HG02870 (cell line): ENCODE measurements at regions not wholly inside any gene's neighbourhood (a gene's known extent, or its start where the extent isn't known, plus 50 kb on each side); places are given as distances from the start of the nearest gene placed in this dataset.
"Not testable (repeated sequence)": the region's sequence is repeated elsewhere in the genome, so short reads cannot be mapped to it uniquely, and the experiment has no call there.

Source experiments
- ATAC-seq: cut with Tn5 transposase; IDR thresholded peaks from one replicate; pipeline ENCODE4 v1.9.1; 2021; ENCODE audit warnings: mild to moderate bottlenecking, moderate library complexity; ENCODE audit not compliant: unreplicated experiment

DNA sequence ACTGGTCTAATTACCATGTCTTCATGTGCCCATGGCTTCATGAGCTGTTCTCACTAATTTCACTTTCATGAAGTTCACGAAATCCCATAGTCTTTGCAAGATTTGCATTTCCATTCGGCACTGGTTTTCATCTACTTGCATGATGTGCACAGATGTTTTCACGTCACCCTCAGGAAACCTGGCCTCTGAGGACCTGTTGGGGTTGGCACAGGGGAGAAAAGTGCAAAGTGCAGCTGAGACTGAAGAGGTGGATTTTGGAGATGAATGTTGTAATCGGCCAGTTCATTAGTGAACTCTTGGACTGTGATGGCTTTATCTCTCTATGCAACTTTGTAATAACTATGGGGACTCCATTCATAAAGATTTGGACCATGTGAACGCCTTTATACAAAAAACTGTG is 80.2 kb upstream of the SULF2 start:
- no peak for ATAC-seq

DNA sequence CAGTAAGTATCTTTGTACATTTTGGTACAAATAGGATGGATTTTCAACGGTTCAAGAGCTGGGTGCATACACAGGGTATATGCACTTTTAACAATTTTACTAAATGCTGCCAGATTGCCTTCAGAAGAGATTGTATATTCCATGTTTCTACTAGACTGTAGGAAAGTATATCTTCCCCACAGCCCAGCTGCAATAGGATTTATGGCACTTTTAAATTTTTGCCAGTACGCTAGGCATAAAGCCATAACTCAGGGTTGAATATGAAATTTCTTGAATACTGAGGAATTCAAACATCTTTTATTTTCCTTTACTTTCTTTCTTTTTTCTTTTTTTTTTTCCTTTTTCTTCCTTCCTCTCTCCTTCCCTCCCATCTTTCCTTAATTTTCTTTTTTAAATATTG is 78.7 kb upstream of the SULF2 start:
- no peak for ATAC-seq

DNA sequence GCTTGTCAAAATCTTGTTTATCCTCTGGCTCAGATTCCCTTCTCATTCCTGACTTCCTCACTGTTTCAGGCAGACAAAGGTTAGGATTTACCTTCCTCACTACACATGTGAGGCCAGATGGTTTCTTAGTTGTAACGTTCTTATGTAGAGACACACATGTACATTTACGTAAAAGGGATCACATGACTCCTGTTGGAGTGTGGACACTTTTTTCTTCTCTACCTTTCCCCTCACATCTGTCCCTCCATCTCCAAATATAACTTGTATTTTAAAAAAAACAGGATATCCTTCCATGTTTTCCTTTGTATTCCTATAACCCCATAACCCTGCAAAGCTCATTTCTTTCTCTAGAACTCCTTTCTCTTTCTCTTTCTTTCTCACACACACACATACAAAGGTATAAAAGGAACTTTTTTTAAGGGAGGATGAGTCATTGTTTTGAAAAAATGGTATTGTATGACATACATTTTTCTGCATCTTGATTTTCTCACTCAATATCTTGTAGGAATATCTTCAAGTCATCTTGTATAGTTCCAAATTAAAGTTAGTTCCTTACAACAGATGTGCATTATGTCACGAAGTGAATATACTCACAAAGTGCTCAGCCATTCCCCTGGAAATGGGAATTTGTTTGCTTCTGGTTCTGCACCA is 78.2 kb upstream of the SULF2 start:
- no peak for ATAC-seq

DNA sequence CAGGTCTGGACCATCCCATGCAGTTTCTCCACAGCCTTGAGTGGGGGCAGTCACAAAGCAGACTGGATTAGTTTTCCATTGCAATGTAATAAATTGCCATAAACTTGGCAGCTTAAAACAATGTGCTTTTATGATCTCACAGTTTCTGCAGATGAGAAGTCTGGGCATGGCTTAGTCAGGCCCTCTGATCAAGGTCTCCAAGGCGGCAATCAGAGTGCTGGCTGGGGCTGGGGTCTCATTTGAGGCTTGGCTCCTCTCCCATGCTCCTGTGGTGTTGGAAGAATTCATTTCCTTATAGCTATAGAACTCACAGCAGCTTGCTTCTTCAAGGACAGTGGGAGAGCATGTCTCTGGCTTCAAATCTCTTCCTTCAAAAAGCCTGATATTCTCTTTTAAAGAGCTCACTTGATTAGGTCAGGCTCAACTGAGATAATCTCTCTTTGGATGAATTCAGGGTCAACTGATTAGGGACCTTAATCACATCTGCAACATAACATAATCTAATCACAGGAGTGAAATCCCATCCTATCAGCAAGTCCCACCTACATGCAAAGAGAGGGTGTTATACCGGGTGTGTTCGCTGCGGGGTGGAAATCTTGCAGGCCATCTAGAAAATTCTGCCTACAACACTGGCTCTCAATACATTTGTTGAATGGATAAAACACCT is 77.4 kb upstream of the SULF2 start:
- no peak for ATAC-seq

DNA sequence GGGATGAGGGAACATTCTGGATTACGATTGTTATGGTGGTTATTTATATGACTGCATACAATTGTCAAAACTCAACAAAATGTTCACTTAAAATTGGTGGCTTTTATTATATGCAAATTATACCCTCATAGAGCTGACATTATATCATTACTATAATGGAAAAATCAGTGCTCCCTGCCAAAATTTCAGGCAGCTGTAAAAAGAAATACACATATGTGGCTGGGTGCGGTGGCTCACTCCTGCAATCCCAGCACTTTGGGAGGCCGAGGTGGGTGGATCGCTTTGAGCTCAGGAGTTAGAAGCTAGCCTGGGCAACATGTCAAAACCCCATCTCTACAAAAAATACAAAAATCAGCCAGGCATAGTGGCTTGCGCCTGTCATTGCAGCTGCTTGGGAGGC is 75.8 kb upstream of the SULF2 start:
- no peak for ATAC-seq

DNA sequence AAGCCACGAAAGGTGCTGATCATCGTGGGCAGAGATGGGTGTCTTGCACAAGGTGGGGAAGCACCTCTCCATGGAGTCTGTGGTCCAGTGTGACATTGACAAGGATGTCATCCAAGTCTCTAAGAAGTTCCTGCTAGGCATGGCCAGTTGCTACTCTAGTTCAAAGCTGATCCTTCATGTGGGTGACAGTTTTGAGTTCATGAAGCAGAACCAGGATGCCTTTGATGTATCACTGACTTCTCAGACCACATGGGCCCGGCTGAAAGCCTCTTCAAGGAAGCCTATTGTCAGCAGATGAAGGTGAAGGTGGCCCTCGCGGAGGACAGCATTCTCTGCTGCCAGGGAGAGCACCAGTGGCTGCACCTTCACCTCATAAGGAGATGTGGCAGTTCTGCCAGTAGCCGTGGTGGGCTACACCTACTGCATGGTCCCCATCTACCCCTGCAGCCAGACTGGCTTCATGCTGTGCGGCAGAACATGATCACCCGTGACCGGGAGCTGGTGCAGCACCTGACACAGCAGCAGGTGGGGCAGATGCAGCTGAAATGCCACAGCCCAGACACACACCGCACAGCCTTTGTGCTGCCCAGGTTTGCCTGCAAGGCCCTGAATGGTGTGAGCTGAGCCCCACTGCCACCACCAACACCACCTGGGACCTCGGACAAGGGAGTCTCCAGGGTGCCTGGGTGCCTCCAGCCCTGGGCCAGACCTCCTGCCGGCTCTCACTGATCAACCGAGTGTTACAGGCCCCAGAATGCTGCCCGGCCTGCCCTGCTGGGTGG is 75.0 kb upstream of the SULF2 start:
- ATAC-seq = no peak

DNA sequence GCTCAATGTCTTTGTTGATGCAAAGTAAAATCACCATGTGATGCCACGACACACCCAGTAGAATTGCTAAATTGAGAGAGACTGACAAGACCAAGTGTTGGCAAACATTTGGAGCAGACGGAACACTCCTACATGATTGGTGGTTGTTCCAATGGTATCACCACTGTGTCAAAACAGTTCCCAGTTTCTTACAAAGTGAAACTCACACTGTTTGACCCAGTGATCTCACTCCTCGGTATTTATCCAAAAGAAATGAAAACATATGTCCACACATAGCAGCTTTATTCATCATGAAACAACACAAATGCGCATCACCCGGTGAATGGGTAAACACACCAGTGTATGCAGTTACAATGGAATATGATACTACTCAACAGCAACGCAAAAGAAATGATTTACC is 74.0 kb upstream of the SULF2 start:
- ATAC-seq = no peak

DNA sequence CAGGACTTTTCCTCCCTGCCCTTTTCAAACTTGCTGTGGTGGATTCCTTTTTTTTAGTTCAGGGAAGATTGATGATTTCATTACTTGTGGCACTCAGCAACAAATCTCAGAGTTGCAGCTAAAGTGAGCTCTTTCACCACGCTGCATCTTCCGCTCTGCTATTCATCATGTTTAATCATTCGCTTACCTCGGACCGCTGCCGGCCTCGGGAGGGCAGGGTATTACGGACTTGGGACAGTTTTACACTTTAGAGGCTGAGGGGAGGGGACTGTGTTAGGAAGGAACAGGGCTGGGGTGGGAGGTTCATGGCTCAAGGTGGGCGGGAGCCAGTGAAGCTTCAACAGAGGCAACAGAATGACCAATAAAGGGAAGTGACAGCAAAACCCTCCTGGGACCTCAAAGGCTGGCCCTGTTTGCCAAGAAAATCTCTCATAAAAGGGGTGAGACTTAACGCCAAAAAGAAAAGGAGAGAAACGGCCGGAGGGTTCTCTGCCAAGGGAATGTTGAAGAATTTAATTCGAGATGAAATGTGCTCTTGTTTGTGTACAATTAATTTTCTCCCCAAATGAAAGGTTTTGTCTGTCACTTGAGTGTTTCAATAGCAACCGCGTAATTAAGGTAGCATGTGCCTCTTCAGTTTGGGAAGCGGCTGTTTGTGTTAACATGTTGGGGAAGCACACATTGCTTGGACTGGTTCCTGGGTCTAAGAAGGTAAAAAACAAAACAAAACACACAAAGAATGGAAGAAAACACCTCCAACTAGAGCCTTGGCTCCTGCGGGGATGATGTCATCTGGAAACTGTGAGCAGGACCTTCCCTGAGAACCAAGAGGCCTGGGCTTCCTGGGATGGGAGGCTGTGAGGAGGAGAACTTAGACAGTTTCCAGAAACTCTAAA is 72.5 kb upstream of the SULF2 start:
- ATAC-seq = no peak

DNA sequence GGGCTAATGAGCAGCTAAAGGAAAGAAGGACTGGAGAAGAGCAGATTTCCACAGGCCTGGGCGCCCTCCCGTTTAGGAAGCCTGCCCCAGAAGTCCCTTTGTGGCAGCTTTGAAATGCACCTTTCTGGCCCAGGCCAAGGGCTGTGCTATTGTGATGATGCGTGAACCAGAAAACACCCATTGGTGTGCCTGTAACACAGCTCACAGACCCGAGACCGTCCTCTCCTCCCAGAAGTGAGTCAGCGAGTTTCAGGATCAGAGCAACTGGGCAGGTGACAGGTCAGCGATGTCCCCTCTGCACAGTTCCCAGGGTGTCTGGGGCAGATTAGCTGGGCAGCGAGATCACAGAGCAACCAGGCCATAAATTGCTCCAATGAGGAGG is 71.9 kb upstream of the SULF2 start:
- ATAC-seq = no peak

DNA sequence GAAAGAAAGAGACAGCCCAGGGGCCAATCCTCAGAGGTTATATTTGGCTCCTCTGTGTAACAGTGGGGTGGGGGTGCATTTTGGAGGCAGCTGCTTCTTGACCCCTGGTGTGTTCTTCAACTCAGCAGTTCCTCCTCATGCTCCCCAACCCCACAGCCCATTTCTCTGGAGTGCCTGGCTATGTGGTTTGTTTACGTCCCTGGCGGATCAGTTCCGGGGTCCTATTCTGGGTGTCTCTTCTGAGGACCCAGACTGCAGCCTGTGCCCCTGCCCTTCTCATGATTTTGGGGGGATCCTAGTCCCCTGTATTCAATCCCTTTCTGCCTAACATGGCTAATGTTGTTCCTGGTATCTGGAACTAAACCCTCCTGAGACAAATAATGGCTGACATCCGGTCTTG is 70.5 kb upstream of the SULF2 start:
- ATAC-seq = no peak

DNA sequence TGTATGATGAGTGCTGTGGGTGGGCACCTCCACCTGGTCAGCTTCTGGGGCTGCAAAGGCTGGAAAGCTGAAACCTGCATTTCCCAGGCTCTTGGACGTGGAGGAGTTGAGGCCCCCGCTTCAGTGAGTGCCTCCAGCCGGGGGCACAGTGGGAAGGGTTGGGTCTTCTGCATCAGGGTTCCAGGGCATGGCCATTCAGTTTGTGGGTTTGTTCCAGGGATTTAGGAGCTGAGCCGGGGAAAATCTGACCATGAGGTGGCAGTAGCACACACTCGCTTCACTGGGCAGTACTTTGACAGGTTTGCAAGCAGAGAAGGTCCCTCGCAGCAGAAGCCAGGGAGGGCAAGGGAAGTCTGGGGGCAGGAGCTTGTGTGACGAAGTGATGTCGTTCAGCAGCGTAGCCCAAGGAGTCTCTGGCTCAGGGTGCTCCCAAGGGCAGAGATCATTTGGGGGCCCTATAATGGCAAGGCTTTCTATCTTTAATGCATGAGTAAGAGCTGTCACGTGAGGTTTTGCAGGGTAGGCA is 69.5 kb upstream of the SULF2 start:
- no peak for ATAC-seq

DNA sequence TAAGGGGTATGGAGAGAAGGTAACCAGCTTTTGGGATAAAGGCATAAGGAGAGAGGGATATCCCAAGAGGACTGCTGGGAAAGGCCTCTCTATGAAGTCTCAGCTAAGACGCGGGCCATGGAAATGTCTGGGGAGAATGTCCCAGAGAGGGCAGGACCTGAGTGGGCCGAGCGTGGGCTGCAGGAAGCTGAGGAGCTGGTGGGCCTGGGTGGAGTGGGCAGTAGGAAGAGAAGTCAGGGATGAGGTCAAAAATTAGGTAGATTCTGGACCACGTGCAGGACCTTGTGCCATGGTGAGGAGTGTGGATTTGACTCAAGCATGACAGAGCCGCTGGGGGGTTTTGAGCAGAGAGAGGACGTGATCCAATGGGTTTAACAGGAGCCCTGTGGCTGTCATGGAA is 66.5 kb upstream of the SULF2 start:
- ATAC-seq = no peak

DNA sequence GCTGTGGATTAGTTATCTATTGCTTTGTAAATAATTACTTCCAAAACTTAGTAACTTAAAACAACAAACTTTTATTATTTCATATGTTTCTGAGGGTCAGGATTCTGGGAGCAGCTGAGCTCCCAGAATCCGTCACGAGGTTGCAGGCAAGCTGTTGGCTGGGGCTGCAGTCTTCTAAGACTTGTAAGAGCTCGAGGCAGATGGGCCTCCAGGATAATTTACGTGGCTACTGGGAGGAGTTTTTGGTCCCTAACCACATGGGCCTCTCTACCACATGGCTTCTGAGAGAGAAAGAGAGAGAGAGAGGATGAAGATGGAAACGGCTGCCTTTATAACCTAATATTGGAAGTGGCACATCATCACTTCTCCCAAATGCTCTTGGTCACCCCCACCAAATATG is 64.9 kb upstream of the SULF2 start:
- ATAC-seq = no peak

DNA sequence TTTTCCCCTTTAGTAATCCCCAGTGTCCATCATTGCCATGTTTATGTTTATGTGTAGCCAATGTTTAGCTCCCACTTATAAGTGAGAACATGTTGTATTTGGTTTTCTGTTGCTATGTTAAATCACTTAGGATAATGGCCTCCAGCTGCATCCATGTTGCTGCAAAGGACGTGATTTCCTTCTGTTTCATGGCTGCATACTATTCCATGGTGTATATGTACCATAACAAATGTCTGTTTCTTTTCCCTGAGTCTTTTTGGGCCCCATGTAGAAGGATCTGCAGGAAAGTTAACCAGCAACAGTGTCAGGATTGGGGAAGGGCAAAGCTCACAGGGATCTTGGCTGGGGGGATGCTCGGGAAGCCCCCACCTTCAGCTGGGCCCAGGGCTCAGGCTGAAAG is 64.3 kb upstream of the SULF2 start:
- no peak for ATAC-seq

DNA sequence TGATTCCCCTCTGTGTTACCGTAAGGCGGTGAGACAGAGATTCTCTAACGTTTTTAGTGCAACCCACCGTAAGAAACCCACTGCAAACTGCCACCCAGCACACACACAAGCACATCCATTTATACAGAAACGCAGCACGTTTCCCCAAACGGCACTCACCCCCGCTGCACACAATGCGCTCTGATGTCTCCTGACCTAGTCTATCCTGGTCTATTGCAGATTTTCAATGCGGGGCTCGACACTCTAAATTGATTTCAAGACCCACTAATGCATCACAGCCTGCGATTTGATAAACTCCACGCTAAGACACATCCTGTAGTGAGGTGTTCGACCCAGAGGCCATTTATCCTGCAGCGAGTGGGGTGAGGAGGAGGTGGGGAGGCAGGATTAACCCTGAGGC is 63.7 kb upstream of the SULF2 start:
- no peak for ATAC-seq

DNA sequence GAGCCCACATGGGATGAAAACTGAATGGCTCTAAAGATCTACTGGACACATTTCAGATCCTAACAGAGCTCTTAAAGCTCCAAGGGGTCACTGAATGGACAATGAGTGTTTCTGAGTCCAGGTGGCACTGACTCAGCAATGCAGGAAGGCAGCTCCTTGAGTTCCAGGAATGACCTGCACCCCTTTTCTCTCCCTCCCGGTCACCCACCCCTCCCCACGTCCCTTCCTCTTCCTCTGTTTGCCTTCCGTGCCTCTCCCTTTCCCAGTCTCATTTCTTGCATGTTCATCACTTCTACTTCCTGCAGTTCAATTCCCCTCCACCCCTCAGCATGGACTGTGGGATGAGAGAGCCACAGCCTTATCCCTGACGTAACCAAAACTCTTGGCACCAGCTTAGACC is 63.3 kb upstream of the SULF2 start:
- ATAC-seq = not testable (repeated sequence)

DNA sequence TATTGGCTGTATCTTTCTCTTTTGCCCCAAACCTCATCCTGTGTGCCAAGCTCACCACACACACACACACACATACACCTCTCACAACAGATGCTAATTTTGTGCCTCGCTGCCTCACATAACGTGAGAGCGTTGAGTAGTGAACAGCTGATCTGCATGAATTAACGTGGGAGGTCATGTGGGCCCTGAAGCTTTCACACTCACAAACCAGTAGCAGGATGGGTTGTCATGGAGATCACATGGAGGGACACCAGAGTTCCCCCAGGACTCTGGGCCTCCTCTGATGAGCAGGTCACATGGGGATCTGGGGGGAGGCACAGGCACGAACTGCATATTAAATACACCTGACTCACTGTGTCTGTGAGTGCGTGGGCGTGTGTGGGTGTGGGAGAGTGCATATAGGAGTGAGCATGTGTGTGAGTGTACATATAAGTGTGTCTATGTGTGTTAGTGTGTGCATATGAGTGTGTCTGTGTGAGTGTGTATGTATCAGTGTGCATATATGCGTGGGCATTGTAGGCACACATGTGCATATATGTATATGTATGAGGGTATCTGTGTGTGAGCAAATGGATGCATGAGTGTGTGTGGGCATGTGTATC is 62.7 kb upstream of the SULF2 start:
- ATAC-seq = no peak

DNA sequence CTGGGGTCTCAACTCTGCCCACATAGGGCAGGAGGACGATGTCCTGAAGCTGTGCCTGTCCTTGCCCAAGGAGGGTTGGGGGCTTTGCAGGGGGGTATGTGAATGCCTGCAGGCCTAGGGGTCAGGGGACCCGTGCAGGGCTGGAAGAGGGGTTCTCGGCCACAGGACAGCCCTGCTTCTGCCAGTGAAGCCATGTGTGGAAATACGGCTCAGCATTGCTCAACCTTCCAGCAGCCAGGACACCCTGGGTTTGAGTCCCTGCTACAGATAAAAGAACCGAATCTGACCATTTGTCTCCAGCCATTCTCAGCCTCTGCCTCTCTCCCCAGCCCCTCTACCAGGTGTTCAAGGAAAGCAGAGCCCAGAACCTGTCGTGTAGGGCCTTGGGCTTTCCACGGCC is 61.9 kb upstream of the SULF2 start:
- not testable (repeated sequence) for ATAC-seq

DNA sequence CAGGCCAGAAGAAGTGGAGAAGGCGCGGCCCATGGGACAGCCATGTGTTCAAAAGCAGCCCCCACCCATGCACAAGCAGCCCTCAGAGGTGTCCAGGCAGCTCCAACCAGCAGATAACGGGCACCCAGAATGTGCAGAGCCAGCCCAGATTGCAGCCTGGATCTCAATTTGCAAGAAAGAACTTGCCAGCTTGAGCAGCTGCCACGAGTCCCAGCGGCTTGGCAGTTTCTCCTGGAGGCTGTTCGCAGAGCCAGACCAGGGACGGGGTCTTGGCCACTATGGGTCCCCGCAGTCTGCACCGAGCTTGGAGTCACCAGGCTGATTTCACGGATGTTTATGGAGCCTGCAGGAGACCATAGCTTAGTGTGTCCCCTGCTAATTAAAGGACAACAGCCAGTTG is 61.4 kb upstream of the SULF2 start:
- ATAC-seq = not testable (repeated sequence)

DNA sequence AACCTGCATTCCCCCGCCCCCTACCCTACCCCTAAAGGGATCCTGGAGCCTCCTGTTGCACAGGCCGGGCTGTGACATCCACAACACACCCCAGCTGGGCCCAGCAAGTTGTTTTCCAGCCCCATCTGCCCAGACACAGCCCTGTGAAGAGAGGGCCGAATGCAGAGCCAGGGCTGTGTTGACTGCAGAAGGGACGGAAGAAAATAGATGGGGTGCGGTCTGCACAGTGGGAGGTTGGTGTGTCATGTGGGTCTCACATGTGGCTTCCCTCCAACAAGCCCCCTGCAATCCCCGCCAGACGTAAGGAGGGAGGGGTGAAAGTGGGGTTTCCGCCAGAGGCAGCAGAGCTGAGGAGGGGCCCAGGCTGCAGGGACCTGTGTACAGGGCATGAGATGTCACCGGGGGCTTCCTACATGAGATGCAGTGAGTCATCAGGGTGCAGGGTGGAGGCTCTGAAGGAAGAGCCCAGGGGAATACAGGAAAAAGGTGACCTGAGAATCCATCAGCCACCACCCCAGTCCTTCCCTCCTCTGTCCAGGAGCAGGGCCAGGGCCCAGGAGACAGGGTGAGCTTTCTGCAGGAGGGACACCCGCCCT is 60.2 kb upstream of the SULF2 start:
- not testable (repeated sequence) for ATAC-seq
